Urinary bladder (tissue), 3 donors: ENCODE measurements at regions not wholly inside any gene's neighbourhood (a gene's known extent, or its start where the extent isn't known, plus 50 kb on each side); places are given as distances from the start of the nearest gene placed in this dataset.

Experiments
- DNase-seq: peaks from one replicate; pipeline ENCODE4 v3.0.0-alpha.2; 2015; ENCODE audit errors: extremely low spot score
- H3K27ac ChIP-seq: one replicate; pipeline ENCODE4 v1.5.1; 2013; ENCODE audit warnings: low read depth, mild to moderate bottlenecking, moderate library complexity
- H3K36me3 ChIP-seq: one replicate; pipeline ENCODE4 v1.6.1; 2013; ENCODE audit warnings: mild to moderate bottlenecking, moderate library complexity; ENCODE audit not compliant: insufficient read depth
- H3K4me1 ChIP-seq: one replicate; pipeline ENCODE4 v1.6.1; 2013; ENCODE audit warnings: mild to moderate bottlenecking, moderate library complexity; ENCODE audit not compliant: insufficient read depth
- H3K4me3 ChIP-seq: one replicate; pipeline ENCODE4 v1.5.1; 2013; ENCODE audit warnings: low read depth, low read length
- WGBS: extraction: QIAGEN DNeasy Blood & Tissue Kit; methylation state at CpG from one replicate; pipeline ENCODE4 v1.1.7; 2013; 5-methylcytosine and 5-hydroxymethylcytosine counted together
- donor health status: healthy with polysubstance abuse.
- donor health status: healthy.

DNA sequence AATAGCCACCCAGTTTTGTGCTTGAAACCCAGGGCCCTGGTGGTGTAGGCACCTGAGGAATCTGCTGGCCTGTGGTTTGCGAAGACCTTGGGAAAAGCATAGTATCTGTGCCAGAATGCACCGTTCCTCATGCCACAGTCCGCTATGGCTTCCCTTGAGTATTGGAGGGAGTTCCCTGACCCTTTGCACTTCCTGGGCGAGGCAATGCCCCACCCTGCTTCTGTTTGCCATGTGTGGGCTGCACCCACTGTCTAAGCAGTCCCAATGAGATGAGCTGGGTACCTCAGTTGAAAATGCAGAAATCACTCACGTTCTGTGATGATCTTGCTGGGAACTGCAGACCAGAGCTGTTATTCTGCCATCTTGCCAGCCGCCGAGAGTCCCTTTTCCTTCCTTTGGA, 483.5 kb downstream of the AGTPBP1 start:
- DNase-seq = no peak
- 85% methylated on average over 7 of the region's 7 CpGs for WGBS
- H3K27ac ChIP-seq = no peak overlapping the region
- H3K36me3 ChIP-seq = no peaks in the 10 kb centered on the region
- H3K4me3 ChIP-seq = no peak overlapping the region
- H3K4me1 ChIP-seq = no peaks in the 10 kb centered on the region

DNA sequence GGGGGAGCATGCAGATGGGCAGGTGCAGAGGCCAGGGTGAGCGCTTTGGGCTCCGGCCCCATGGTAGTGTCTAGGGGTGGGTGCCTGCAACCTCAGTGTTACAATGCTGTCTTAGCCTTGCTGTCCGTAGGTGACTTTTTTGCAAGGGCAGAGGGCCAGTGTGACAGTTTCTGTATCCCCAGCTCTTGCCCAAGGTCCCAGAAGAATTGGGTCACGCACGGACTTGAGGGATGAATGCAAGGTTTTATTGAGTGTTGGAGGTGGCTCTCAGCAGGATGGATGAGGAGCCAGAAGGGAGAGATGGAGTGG, 492.5 kb downstream of the AGTPBP1 start:
- Histone ChIP-seq H3K36me3 (no peaks in the 10 kb centered on the region), H3K27ac (no peak overlapping the region), H3K4me1 (no peaks in the 10 kb centered on the region), H3K4me3 (no peak overlapping the region)
- WGBS = 81% methylated on average over 5 of the region's 5 CpGs
- no peak for DNase-seq

DNA sequence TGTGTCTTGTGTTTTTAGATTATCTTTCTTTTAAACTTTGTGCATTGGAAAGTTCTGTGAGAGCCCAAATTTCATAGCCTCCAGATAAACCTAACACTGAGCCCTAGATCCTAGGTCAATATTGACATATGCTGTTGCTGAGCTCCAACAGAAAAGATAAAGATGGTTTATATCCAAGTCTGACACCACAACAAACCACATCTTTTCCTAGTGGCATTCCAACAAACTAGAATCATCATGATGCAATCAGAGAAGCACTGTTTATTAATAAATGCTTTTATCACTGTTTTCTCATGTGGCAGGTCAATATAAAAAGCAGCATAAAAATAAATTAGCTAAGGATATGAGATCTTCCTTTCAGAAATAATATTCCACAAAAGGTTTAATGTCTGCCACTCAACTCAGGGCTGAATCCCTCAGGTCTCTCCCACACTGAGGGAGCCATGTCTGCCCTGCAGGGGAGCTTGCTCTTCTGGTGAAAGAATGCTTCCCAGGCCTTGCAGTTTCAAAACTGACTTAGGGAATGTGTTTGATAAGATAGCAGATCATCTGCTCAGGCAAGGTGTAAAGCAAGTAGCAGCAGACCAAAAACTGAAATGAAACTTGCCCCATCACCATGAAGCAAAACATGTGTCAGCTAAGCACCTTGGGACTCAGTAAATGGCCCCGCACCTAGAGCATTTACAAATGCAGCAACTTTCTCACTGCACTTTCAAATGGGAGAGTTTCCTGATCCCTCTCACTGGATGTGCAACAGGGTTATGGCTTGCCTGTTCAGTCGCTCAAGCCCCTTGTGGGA, 493.0 kb downstream of the AGTPBP1 start:
- 90% methylated on average over 2 of the region's 2 CpGs for WGBS
- no peak overlapping the region for H3K4me3 ChIP-seq
- no peaks in the 10 kb centered on the region for H3K36me3 ChIP-seq
- H3K4me1 ChIP-seq = no peaks in the 10 kb centered on the region
- no peak overlapping the region for H3K27ac ChIP-seq
- no peak for DNase-seq

DNA sequence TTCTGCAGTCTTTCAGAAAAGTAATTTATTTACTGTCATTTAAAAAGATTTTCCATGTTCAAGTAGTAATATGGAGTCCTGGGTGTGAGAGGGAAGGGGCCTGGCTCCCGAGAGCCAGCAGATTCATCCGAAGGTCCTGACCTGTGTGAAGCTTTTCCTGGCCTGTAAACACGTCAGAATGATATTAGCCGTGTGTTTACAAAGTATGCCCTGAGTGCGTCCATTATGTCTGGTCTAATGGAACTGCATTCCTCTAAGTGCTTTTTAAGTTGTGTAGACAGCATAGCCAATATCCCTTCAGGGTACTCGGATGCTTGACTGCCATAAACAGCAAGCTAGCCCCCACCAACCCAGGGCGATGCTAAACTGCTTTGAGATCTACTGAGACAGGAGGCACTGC, 495.2 kb downstream of the AGTPBP1 start:
- H3K27ac ChIP-seq = no peak overlapping the region
- no peaks in the 10 kb centered on the region for H3K36me3 ChIP-seq
- 64% methylated on average over 7 of the region's 7 CpGs for WGBS
- H3K4me3 ChIP-seq = no peak overlapping the region
- no peak for DNase-seq
- no peaks in the 10 kb centered on the region for H3K4me1 ChIP-seq

DNA sequence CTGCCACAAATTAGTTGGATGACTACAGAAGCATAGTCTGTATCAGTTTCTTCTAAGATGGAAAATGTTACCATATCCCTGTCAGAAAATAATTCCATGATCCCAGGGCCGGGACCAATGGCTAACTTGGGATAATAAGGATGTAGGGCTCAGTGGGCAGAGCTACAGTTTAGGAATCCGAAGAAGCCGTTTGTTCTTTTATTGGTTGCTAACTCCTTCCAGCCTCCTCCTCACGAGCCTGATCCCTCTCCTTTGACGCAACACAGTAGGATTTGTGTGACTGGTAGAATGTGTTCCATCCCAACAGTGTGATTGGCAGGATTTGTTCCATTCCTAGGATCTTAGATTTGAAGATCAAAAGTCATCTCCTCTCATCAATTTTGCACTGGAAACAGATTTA, 496.9 kb downstream of the AGTPBP1 start:
- Histone ChIP-seq H3K27ac (no peak overlapping the region), H3K4me3 (no peak overlapping the region), H3K36me3 (no peaks in the 10 kb centered on the region), H3K4me1 (no peaks in the 10 kb centered on the region)
- DNase-seq = no peak
- WGBS = 35% methylated on average over 5 of the region's 5 CpGs

DNA sequence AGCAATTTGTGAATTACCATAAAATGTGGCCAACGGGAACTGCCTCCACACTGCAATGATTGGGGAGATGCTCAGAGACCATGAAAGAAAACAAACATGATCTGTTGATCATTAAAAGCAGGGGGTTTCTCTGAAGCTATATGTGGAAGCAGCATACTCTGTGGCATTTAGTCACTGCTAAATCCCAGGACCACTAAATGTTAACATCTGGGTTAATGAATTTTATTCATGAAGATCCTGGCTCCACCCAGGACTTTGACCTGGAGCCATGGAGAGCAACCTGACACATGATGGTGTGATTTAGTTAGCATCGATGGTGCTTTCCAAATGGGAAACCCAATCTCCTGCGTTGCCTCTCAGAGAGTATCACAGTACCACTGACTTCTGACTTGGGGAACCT, 497.8 kb downstream of the AGTPBP1 start:
- Histone ChIP-seq H3K4me3 (no peak overlapping the region), H3K4me1 (no peaks in the 10 kb centered on the region), H3K27ac (no peak overlapping the region), H3K36me3 (no peaks in the 10 kb centered on the region)
- 85% methylated on average over 3 of the region's 3 CpGs for WGBS
- no peak for DNase-seq

DNA sequence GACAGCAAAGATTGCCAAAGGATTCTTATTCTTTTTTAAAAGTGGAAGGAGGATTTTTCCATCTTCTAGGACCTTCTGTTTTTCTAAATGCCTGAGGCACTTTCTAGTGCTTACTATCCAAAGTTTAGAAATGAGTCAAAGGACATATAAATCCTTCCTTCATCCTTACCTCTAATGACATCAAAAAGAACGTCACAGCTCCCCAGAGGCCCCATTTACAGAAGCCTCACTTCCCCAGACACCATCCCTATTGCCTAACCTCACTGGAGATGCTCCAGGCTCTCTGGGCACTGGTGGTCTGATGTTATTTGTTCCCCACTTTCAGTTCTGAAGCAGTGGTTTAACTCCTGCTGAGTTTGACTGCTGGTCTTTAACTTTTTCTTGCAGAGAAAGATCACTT, 504.3 kb downstream of the AGTPBP1 start:
- Histone ChIP-seq H3K4me1 (no peaks in the 10 kb centered on the region), H3K27ac (no peak overlapping the region), H3K4me3 (no peak overlapping the region), H3K36me3 (no peaks in the 10 kb centered on the region)
- whole genome bisulfite sequencing = 2% methylated on average over 1 of the region's 1 CpG
- no peak for DNase-seq

DNA sequence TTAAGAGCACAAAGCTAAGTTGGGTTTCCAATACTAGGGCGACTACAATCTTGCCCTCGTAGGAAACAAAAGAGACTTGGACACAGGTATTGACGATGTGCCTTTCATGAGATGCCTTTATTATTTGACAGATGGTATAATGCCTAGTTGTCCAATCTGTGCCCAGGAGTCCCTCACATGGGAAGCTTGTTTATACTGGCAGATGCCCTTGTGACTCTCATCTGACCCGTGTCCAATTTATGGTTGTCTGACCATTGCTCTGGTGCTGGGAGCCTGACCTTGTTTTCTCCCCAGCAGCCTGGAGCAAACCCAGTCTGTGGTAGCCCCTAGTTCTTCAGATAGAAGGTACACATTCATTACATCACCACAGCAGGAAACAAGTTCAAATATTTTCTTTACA, 511.7 kb downstream of the AGTPBP1 start:
- no peak for DNase-seq
- 89% methylated on average over 4 of the region's 4 CpGs for WGBS

DNA sequence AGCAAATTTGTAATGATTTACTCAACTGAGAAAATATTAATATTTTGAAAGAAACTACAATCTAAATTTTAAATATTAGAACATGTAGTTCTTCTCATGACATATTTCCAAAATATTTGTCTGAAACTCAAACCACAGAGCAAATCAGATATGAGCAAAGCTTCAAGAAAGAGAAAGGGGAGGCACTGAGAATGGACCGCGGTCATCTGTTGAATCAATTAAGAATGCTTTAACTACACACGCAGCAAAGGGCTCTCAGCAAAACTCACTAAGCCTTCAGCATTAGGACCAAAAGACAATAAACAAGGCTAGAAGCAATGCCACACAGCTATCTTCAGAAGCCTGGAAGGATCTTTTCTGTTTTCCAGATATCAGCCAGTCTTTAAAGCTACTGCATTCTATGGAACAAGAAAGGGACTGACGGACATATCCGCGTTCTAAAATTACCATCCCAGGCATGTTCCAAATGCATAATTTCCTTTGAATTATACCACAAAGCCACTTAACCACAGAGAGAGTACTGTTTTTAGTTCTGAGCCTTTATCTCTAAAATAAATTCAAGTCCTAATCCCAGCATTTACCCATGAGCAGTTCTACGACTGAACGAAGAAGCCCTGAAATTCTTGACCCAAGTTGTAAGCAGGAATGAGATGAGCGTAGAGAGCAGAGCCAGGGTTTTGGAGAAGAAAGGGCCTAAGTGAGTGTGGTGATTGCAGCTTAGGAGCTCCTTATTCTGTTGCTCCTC, 513.5 kb downstream of the AGTPBP1 start:
- no peak overlapping the region for H3K27ac ChIP-seq
- WGBS = 60% methylated on average over 9 of the region's 9 CpGs
- DNase-seq = no peak

More for the DNA sequence above, 511.7 kb downstream of the AGTPBP1 start:
- Histone ChIP-seq H3K4me1 (no peaks in the 10 kb centered on the region), H3K4me3 (no peak overlapping the region), H3K36me3 (no peaks in the 10 kb centered on the region), H3K27ac (no peak overlapping the region)

DNA sequence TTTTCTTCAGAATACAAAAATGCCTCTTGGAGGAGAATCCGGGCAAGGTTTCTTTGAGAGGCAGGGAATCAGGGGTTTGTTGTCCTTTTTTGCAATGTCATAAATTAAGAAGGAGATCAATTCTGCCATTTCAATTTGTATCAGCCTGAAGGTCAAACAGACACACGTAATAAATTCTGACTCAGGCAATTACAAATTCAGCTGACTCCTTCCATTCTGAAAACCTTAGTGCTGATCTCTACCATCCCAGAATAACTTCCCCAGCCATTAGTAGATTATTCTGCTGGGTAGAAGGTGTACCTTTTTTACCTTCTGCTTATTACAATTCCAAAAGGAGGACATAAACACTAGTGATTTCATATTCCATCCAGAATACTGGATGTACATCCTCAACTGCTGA, 516.6 kb downstream of the AGTPBP1 start:
- H3K27ac ChIP-seq = no peak overlapping the region
- no peaks in the 10 kb centered on the region for H3K36me3 ChIP-seq
- no peak for DNase-seq
- no peak overlapping the region for H3K4me3 ChIP-seq
- H3K4me1 ChIP-seq = no peaks in the 10 kb centered on the region
- whole genome bisulfite sequencing = 72% methylated on average over 2 of the region's 2 CpGs

More for the DNA sequence above, 513.5 kb downstream of the AGTPBP1 start:
- Histone ChIP-seq H3K36me3 (no peaks in the 10 kb centered on the region), H3K4me1 (no peaks in the 10 kb centered on the region), H3K4me3 (no peak overlapping the region)

DNA sequence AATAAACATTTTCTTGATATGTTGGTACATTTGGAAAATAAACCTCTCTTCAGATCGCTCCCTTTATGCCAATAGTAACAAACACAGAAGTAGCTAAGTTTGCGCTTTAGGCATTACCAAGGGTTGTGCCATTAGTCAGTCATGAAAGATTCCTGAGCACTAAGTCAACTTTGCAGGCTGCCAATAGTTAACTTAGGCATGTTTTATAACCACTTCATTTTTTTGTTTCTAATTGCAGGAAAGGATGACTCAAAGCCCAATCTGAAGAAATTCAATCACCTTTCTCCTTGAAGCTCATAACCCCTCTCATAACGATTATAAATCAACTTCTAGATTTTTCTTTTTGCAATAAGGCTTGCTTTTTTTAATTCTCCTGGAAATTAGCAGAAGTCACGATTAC, 517.0 kb downstream of the AGTPBP1 start:
- H3K27ac ChIP-seq = no peak overlapping the region
- 78% methylated on average over 4 of the region's 4 CpGs for WGBS
- H3K4me3 ChIP-seq = no peak overlapping the region
- H3K4me1 ChIP-seq = no peaks in the 10 kb centered on the region
- no peak for DNase-seq
- no peaks in the 10 kb centered on the region for H3K36me3 ChIP-seq

DNA sequence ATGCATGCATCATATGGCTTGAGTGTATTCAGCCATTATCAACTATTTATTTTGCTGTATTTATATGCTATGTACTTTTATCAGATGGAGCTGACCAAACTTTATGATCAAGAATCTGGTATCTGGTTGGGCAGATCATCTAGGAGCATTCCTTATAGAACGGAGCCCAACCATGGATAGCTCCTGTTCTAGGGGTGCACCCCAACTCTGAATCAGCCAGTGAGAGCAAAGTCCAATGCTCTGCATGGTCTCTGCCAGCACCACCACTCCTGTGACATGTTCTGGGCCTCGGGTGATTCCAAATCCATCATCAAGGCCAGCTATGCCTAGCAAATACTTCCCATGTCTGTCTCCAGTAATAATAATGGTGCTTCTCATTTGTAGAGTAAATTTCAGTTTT, 517.5 kb downstream of the AGTPBP1 start:
- WGBS = 82% methylated on average over 2 of the region's 2 CpGs
- DNase-seq = no peak
- H3K4me1 ChIP-seq = no peaks in the 10 kb centered on the region

DNA sequence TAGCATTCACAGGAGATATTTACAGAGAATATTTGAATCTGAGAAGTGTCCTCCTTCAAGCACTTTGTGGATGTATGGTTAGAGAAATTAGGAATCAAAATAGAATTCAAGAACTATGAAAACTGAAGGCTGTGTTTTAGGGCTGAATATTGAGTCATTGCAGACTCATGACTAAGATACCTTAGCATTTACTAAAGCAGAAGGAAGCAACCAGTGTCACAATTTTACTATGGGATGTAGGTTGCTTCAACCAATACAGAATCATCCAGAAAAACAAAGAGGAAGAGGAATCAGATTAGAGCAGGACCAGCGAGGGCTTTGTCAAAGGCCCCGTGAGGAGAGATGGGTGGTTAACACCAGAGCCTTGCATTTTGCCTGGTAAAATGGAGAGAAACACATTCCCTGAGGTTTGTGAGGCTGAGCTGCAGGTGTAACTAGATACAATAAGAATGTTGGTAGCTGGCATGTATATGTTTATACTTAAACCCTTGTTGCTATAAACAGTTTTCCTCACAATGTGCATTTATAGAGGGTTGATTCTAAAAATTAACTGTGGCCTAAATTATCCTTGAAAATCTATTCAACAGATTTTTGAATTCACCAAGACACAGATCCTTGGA, 518.1 kb downstream of the AGTPBP1 start:
- no peak overlapping the region for H3K4me3 ChIP-seq
- 90% methylated on average over 2 of the region's 2 CpGs for whole genome bisulfite sequencing
- H3K4me1 ChIP-seq = no peaks in the 10 kb centered on the region
- no peak overlapping the region for H3K27ac ChIP-seq
- DNase-seq = no peak
- H3K36me3 ChIP-seq = no peaks in the 10 kb centered on the region

More for the DNA sequence above, 517.5 kb downstream of the AGTPBP1 start:
- H3K27ac ChIP-seq = no peak overlapping the region
- H3K36me3 ChIP-seq = no peaks in the 10 kb centered on the region
- H3K4me3 ChIP-seq = no peak overlapping the region

DNA sequence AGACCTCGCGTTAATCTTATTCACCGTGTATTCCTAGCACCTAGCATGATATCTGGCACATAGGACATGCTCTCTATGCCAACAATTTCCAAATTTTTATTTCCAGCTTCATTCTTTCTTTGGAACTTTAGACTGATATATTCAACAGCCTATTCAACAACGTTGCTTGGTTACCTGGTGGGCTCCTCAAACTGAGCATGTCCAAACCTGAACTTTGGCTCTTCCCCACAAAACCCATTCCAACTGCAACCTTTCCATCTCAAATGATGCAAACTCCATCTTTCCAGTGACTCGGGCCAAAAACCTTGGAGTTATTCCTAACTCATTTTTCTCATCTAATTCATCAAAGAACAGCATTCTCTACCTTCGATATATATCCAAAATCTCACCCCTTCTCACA, 525.2 kb downstream of the AGTPBP1 start:
- DNase-seq = no peak
- H3K4me1 ChIP-seq = no peaks in the 10 kb centered on the region
- H3K4me3 ChIP-seq = no peak overlapping the region
- no peak overlapping the region for H3K27ac ChIP-seq
- WGBS = 87% methylated on average over 6 of the region's 6 CpGs
- H3K36me3 ChIP-seq = no peaks in the 10 kb centered on the region
